Activated naive CD4-positive, alpha-beta T cell treated with anti-CD3 and anti-CD28 coated beads, Interleukin-2, amount 50 U/mL, for 72 hours (primary cell): ENCODE measurements at regions not wholly inside any gene's neighbourhood (a gene's known extent, or its start where the extent isn't known, plus 50 kb on each side); places are given as distances from the start of the nearest gene placed in this dataset.
"Not testable (repeated sequence)": the region's sequence is repeated elsewhere in the genome, so short reads cannot be mapped to it uniquely, and the experiment has no call there.

Experiments used
- ATAC-seq, 2 donors: fragments of 150-1000 bp; cut with Tn5 transposase; 2 replicates each; pipeline ENCODE4 v1.10.0; 2021; ENCODE audit warnings: mild to moderate bottlenecking in 2 of 2, moderate library complexity in 2 of 2
- DNase-seq, 2 donors: peaks; one replicate each; pipeline ENCODE4 v3.0.0; 2021 to 2022; ENCODE audit warnings: low spot score in 2 of 2
- H3K27ac Mint-ChIP-seq, 2 donors: one replicate each; pipeline ENCODE4 v1.8.0; 2022; ENCODE audit warnings: mild to moderate bottlenecking in 2 of 2, mixed read lengths in 2 of 2
- H3K36me3 Mint-ChIP-seq, 2 donors: one replicate each; pipeline ENCODE4 v1.8.0; 2022; ENCODE audit warnings: mixed read lengths in 2 of 2
- H3K9me3 Mint-ChIP-seq, 2 donors: one replicate each; pipeline ENCODE4 v1.8.0; 2022; ENCODE audit warnings: mixed read lengths in 2 of 2

DNA sequence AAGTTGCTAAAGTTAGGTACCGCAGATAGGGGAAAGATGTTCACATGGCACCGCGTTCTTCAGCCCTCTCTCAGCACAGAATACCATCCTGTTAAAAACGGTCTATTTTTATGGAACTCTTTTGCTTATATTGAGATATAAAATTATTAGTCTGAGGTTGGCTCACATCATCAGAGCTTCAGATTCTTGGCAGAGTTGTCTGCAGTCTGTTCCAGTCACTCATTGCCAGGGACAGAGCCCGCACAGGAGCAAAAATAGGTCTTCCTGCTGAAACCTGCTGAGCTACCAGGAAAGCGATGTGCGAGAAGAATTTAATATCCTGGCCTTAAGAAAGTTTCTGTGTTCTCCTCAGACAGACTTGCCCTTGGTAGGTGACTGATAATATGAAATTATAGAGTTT, 249.8 kb downstream of the VRK1 start:
- H3K36me3 Mint-ChIP-seq = no peaks in the 10 kb centered on the region
- DNase-seq (no peak), ATAC-seq (no peak)
- peaks cover 0 to 2% of the 10 kb centered on the region in 2 donors for H3K9me3 Mint-ChIP-seq
- no peak overlapping the region for H3K27ac Mint-ChIP-seq

DNA sequence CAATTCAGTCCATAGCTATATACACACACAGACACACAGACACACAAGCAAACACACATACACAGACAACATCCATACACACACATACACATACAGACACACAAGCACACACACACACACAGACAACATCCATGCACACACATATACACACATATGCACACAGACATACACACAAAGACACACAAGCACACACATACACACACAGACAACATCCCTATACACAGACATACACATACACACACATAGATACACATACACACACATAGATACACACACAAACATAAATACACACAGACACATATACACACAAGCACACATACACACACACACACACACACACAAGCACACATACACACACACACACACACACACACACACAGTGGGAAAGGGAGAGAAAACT, 254.8 kb downstream of the VRK1 start:
- DNase-seq (no peak), ATAC-seq (no peak)
- H3K27ac Mint-ChIP-seq = no peak overlapping the region
- H3K9me3 Mint-ChIP-seq = no peaks in the 10 kb centered on the region
- H3K36me3 Mint-ChIP-seq = no peaks in the 10 kb centered on the region

DNA sequence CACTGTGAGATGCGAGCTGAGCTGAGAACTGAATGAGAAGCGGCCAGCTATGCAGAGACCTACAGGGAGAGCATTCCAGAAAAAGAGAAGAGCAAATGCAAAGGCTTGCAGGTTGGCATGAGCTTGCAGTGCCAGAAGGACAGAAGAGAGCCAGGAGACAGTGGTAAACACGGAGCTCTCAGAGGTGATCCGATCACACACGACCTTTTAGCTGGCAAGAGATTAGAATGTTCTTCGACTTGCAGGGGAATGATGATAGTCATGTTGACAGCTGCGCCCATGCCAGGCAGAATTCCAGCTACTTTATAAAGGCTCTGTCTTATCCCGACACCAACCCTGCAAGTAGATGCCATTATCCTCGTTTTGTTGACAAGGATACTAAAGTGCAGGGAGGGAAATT, 256.8 kb downstream of the VRK1 start:
- Mint-ChIP-seq H3K36me3 (no peaks in the 10 kb centered on the region), H3K9me3 (no peaks in the 10 kb centered on the region), H3K27ac (peak overlapping the region in 1 of 2 donors; percentile 16)
- ATAC-seq = no peak
- DNase-seq = no peak

DNA sequence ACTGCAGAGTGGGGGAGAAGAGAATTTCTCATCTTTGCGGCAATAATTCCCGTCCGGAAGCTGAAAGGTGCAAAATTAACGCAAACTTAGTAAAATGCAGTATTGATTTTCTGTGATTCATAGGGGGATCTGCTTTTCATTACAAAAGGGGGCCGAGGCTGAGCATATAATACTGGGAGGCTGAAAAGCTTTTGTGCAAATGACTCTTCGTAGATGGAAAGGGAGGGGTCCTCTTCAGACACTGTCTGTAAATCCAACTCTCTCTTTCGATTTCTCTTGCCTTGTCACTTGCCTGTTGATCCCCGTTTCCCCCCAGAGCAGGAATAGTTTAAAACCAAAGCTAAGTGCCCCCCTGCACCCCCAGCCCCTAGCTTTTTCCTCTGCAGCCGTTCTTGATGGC, 258.2 kb downstream of the VRK1 start:
- no peaks in the 10 kb centered on the region for H3K9me3 Mint-ChIP-seq
- H3K27ac Mint-ChIP-seq = peak overlapping the region in 1 of 2 donors; percentile 66
- ATAC-seq (no peak), DNase-seq (no peak)
- H3K36me3 Mint-ChIP-seq = no peaks in the 10 kb centered on the region

DNA sequence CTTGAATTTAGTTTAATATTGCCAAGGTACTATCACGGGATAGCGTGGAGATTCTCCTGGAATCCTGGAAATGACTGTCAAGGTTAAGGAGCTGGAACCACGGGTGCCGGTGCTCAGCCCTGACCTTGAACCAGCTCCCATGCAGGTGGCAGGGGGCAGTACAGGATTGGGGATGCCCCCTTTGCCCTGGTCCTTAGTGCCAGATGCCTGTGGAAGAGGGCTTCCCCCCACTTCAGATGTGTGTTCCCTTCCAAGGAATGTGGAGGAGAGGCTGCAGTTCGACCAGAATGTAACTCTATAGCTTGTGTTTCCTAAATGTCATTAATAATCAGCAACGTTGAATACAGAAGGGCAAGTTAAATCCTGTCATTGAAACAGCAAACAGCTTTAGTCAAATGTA, 258.9 kb downstream of the VRK1 start:
- Mint-ChIP-seq H3K9me3 (no peaks in the 10 kb centered on the region), H3K36me3 (no peaks in the 10 kb centered on the region), H3K27ac (no peak overlapping the region)
- DNase-seq (no peak), ATAC-seq (no peak)

DNA sequence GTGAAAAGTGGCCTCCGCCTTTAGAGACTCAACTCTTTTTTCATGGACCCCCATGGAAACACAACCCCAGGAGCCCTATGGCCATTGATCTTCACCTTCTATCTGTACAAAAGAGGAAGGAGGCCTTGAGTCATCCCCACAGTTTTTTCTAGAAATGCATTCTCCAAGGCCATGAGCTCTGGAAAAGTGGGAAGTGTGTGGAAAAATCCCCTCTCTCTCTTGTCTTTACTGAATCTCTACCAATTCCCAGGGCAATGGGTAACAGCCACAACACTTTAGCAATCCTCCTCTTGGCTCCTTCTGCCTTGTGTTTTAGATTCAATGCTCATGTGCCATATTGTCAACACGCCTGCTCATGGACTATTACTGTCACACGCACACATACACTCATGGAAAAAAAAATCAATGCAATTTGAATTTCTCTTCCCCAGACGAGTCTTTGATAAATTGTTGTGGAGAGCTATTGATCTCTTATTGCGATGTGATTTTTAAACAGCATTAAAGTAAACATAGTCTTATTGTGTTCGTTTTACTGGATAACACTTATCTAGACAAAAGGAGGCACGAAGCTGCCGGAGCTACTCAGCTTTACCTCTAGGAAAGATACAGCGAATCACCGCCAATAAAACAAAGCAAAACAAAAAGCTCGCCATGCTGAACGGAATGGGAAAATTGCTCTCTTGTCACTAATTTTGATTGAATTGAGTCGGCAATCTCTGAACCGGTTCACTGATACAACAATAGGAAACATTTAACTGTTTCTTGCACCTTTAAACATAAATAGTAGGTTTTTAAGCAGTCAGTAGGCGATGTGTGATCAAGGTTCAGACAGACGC, 260.3 kb downstream of the VRK1 start:
- Mint-ChIP-seq H3K9me3 (no peaks in the 10 kb centered on the region), H3K36me3 (no peaks in the 10 kb centered on the region), H3K27ac (no peak overlapping the region)
- ATAC-seq (no peak), DNase-seq (no peak)

DNA sequence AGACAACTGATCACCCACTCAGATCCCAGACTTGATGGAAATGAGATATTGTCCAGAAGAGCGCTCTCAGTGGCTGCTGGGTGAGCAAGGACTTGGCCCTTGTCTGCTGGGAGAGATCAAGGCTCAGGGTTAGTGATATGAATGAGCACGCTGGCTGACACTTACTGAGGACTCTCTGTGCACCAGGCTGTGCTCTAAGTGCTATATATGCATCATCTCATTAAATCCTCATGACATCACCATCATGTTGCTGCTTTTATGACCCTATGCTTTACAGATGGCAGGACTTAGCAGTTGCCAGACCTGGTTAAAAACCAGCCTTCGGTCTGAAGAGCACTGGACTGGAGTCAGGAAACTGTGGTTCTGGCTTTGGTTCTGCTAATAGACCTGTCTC, 260.9 kb downstream of the VRK1 start:
- Mint-ChIP-seq H3K9me3 (no peaks in the 10 kb centered on the region), H3K27ac (no peak overlapping the region), H3K36me3 (no peaks in the 10 kb centered on the region)
- DNase-seq (no peak), ATAC-seq (no peak)

DNA sequence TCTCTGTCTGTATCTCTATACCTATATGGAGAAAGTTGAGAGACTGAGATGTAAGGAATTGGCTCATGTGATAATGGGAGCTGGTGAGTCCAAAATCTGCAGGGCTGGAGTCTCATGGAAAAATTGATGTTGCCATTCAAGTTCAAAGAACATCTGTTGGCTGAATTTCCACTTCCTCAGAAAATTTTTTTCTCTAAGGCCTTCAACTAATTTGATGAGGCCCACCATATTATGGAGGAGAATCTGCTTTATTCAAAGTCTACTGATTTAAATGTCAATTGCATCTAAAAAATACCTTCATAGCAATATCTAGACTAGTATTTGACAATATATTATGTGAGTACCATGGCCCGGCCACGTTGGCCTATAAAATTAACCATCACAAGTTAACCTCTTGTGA, 261.4 kb downstream of the VRK1 start:
- Mint-ChIP-seq H3K36me3 (no peaks in the 10 kb centered on the region), H3K27ac (no peak overlapping the region), H3K9me3 (no peaks in the 10 kb centered on the region)
- no peak for ATAC-seq
- no peak for DNase-seq

DNA sequence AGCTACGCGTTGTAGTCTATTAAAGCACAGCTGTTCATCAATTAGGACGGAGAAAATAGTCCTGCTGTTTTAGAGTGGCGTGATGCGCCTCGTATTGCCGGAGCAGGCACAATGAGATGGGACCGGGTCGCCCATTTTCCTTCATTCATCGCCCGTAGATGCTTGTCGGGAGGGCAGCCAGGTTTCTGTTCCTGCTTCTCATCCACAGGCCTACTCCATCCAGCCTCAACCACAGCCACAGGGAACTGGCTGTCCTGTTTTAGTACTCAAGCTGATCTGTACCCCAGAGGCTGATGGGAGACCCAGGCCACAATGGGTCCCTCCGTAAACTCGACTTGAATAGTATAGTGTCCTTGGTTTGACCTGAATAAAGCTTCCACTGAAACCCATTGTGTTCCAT, 264.0 kb downstream of the VRK1 start:
- no peak for ATAC-seq
- Mint-ChIP-seq H3K9me3 (no peaks in the 10 kb centered on the region), H3K27ac (no peak overlapping the region), H3K36me3 (no peaks in the 10 kb centered on the region)
- DNase-seq = no peak

DNA sequence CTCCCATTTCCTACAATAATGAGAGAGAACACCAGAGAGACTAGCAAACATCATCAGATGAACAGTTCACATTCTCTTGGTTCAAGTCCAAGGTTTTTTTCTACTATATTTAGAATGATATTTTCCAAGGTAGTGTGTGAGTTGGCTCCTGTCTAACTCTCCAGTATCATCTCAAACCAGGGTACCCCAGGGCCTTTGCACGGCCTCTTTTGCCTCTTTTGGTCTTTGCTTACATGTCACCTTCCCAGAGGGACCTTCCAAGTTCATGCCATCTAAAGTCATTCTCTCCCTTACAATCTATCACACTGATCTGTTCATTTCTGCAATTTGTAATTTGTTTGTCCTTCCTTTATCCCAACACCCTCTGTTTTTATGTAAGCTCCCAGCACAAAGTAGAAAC, 264.5 kb downstream of the VRK1 start:
- ATAC-seq (no peak), DNase-seq (no peak)
- Mint-ChIP-seq H3K27ac (no peak overlapping the region), H3K36me3 (no peaks in the 10 kb centered on the region), H3K9me3 (no peaks in the 10 kb centered on the region)

DNA sequence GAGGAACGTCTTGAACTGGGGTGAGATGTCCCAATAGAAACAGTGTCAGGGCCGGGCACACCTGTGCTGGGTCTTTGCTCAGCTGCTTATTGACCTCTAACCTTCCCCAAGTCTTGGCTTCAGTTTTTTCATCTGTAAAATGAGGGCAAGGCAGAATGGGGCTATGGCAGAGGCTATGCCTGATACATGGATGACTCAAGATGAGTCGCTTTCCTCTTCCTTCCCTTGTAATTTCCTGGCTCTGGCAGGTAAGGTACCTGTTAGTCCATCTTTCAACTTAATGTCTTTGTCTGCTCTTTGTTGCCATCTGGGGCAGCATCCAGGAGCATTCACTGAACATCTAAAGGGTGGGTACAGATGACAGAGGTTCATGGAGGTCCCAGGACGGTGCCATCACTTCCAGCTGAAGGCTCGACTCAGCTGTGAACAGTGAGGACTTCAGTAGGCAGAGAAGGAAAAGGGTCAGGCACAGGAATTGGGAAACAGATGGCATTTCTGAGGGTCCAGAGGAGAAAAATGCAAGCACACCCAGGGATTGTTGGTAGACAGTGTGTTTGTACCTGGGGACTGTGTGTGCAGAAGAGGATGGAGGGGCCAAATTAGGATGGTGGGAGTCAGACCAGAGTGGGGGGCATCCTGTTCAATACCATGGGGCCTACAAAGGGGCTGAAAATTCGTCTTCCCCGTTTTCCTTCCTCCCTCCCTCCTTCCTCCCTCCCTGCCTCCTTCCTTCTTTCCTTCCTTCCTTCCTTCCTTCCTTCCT, 268.3 kb downstream of the VRK1 start:
- ATAC-seq (peak; percentile 34 to 43), DNase-seq (no peak)
- Mint-ChIP-seq H3K27ac (no peak overlapping the region), H3K36me3 (no peaks in the 10 kb centered on the region), H3K9me3 (no peaks in the 10 kb centered on the region)

DNA sequence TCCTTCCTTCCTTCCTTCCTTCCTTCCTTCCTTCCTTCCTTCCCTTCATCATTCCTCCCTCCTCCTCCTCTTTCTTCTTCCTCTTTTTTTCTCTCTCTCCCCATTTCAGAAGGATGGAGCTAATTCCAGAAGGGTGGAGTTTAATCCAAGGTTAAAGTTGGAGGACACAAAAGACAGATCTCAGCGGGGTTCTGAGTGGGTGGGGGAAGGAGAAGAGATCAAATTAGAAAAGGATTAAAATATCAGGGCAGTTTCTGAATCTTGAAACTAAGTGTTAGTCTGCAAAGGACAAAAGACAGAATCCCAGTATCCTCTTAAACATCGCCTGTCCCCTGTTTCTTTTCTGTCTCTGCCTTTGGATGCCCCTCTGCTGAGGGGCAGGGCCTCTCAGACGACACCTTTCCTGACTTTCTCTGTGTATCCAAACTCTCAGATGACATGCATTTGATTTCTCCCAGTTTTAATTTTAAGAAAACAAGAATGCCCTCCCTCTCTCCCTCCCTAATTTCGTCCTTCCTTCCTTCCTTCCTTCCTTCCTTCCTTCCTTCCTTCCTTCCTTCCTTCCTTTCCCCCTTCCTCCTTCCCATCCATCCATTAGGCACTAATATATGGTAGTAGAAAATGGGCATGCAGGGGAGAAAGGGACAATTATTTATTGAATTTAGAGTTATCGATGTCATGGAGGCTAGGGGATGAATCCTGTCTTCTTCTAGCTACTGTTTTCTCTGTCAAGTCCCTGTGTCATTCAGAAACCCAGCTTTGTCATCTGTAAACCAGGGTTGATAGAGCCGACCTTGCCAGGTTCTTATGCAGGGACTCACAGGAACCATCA, 269.1 kb downstream of the VRK1 start:
- Mint-ChIP-seq H3K36me3 (no peaks in the 10 kb centered on the region), H3K9me3 (no peaks in the 10 kb centered on the region), H3K27ac (no peak overlapping the region)
- DNase-seq (no peak), ATAC-seq (no peak)

DNA sequence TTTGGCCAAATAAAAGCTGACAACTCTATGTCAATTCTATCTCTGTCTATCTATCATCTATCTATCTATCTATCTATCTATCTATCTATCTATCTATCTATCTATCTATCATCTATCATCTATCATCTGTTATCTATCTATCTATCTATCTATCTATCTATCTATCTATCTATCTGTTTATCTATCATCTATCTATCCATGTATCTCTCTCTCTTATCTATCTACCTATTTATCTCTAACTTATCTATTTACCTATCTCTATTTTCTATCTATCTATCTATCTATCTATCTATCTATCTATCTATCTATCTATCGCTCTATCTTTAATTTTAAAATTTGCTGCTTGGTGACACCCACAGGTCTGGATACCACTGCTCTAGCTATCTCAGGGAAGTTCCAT, 271.1 kb downstream of the VRK1 start:
- not testable (repeated sequence) for H3K9me3 Mint-ChIP-seq, DNase-seq, ATAC-seq, H3K36me3 Mint-ChIP-seq
- H3K27ac Mint-ChIP-seq = peak overlapping the region in 1 of 2 donors; percentile 17

DNA sequence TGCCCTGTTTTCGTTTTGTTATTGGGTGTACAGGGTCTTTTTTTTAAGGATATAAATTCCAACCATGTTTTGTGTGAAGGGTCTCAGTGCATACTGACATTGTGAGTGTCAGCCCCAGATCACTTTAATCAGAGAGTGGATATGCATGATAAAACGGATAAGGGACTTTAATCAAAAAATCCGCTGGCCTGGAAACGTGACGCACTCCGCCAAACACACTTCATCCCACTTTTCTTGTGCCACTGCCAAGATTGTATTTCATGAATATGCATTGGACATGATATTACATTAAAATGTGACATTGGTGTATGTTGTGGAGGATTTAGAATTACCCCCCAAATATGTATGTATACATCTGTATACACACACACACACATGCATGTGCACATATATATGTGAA, 273.1 kb downstream of the VRK1 start:
- Mint-ChIP-seq H3K36me3 (no peaks in the 10 kb centered on the region), H3K27ac (no peak overlapping the region), H3K9me3 (no peaks in the 10 kb centered on the region)
- DNase-seq (no peak), ATAC-seq (no peak)

DNA sequence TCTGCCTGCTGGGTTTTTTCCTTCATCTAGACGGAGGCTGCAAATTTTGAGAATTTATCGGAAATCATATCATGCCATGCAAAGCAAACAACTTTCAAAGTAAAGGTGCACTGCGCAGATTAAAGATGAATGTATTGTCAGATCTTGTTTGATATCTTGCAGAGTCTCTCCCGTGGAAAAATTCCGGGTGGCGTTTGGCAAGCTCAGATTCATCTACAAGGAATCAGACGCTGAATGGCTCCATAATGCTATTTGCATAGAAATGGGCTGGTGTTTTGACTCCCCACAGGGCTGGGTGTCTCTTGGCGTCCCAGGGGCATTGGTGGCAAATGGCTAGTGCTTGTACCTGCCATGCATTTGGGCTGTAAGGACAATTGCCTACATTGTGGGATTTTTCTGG, 274.0 kb downstream of the VRK1 start:
- no peaks in the 10 kb centered on the region for H3K9me3 Mint-ChIP-seq
- H3K36me3 Mint-ChIP-seq = no peaks in the 10 kb centered on the region
- H3K27ac Mint-ChIP-seq = no peak overlapping the region
- ATAC-seq = no peak
- no peak for DNase-seq

DNA sequence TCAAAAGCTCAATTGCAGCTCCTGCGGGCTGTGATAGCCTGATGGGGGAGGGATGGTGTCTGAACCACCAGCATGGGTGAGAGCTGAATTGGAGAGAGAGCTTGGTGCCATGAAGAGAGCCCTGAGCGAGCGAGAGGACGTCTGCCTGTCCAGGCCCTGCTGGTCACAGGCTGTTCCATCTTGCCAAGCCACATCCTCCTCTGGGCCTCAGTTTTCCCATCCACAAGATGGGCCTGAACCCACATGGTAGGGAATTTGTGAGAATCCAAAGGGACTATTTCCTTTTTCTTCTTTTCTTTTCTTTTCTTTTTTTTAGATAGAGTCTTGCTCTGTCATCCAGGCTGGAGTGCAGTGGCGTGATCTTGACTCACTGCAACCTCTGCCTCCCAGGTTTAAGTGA, 276.4 kb downstream of the VRK1 start:
- H3K9me3 Mint-ChIP-seq = no peaks in the 10 kb centered on the region
- no peak for ATAC-seq
- no peak for DNase-seq
- H3K27ac Mint-ChIP-seq = no peak overlapping the region
- H3K36me3 Mint-ChIP-seq = no peaks in the 10 kb centered on the region

DNA sequence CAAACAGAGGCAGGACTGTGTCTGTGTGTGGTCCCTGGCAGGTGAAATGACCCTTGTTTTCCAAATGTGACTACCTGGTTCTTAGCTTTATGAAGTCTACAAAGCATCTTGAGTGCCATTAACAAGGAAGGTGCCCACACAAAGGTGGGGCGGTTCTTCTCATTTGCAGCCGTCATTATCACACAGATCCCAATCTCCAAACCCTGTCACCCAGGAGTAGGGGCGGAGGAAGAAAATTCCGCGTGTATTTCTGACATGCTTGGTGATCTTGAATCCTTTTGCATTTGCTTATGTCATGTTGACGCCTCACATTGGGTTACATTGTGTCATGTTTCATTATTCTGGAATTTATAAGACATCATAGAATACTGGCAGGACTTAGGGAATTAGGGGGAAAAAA, 277.3 kb downstream of the VRK1 start:
- ATAC-seq = no peak
- no peak for DNase-seq
- Mint-ChIP-seq H3K27ac (no peak overlapping the region), H3K36me3 (no peaks in the 10 kb centered on the region), H3K9me3 (no peaks in the 10 kb centered on the region)
